Ovary (tissue), 3 donors: ENCODE measurements at regions not wholly inside any gene's neighbourhood (a gene's known extent, or its start where the extent isn't known, plus 50 kb on each side); places are given as distances from the start of the nearest gene placed in this dataset.

Source experiments
- EP300 ChIP-seq: sonication (generic); formaldehyde crosslinking; IDR thresholded peaks from one replicate; pipeline ENCODE4 v1.6.1; 2017; ENCODE audit warnings: antibody characterized with exemption
- POLR2A ChIP-seq: fragments of 450-650 bp; IDR thresholded peaks from one replicate; pipeline ENCODE4 v1.6.1; 2017; ENCODE audit warnings: antibody characterized with exemption, mild to moderate bottlenecking, moderate library complexity
- TF ChIP-seq, protein P1 (sequence below), 3 donors: fragments of 450-650 bp in 2 of 3; fragments of 200-600 bp in 1 of 3; IDR thresholded peaks; one replicate each; pipeline versions ENCODE4 v1.5.1 to v1.8.0; 2016 to 2022; ENCODE audit warnings: antibody characterized with exemption in 3 of 3, mild to moderate bottlenecking in 1 of 3
- donor health status: DM: no; HTN: no; CAD: no.

DNA sequence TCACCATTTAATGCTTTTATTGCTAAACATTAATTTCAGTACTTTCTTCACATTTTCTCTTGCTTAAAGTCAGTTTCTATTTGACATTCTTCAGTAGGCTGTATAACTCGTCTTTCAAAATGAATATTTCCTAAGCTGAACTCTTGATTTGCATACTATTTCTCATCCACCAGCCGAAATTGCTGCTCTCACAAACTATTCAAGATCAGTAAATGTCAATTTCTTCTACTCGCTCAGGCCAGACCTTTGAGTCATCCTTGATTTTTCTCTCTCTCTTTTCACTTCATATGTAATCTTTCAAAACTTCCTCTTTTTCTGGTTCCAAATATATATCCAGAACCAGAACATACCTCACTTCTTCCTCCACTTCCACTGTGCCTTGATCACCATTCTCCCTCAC is 990.0 kb downstream of the KCNT2 start:
- no peak for TF ChIP-seq POLR2A
- TF ChIP-seq, protein P1, sequence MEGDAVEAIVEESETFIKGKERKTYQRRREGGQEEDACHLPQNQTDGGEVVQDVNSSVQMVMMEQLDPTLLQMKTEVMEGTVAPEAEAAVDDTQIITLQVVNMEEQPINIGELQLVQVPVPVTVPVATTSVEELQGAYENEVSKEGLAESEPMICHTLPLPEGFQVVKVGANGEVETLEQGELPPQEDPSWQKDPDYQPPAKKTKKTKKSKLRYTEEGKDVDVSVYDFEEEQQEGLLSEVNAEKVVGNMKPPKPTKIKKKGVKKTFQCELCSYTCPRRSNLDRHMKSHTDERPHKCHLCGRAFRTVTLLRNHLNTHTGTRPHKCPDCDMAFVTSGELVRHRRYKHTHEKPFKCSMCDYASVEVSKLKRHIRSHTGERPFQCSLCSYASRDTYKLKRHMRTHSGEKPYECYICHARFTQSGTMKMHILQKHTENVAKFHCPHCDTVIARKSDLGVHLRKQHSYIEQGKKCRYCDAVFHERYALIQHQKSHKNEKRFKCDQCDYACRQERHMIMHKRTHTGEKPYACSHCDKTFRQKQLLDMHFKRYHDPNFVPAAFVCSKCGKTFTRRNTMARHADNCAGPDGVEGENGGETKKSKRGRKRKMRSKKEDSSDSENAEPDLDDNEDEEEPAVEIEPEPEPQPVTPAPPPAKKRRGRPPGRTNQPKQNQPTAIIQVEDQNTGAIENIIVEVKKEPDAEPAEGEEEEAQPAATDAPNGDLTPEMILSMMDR (IDR thresholded peaks at IDR 0.05) = no peak
- TF ChIP-seq EP300 = no peak
